Calu3 (cell line): ENCODE measurements at regions not wholly inside any gene's neighbourhood (a gene's known extent, or its start where the extent isn't known, plus 50 kb on each side); places are given as distances from the start of the nearest gene placed in this dataset.

Experiments
- BruUV-seq: library from RNA; stranded (reverse); fragments of 400-500 nt; replicated peaks from 2 replicates; lab custom pipeline; 2021; lab: Mats Ljungman, UMichigan
- CTCF ChIA-PET: fragments of 300-600 bp; sonication (Branson Sonifier 250); formaldehyde crosslinking; loops from one replicate; lab custom pipeline; 2022; ENCODE audit warnings: antibody characterized with exemption; lab: Charles Lee
- DNase-seq: peaks from one replicate; pipeline ENCODE4 v3.0.0; 2022
- H3K27ac Mint-ChIP-seq: one replicate; pipeline ENCODE4 v1.8.0; 2022; ENCODE audit warnings: mixed read lengths; ENCODE audit not compliant: unreplicated experiment
- H3K27me3 Mint-ChIP-seq: one replicate; pipeline ENCODE4 v1.8.0; 2022; ENCODE audit warnings: mixed read lengths; ENCODE audit not compliant: unreplicated experiment
- H3K36me3 Mint-ChIP-seq: one replicate; pipeline ENCODE4 v1.8.0; 2022; ENCODE audit warnings: mild to moderate bottlenecking, moderate library complexity, mixed read lengths; ENCODE audit not compliant: insufficient read depth, unreplicated experiment
- H3K4me1 Mint-ChIP-seq: one replicate; pipeline ENCODE4 v1.8.0; 2022; ENCODE audit warnings: mild to moderate bottlenecking, low read depth, mixed read lengths; ENCODE audit not compliant: unreplicated experiment
- H3K4me3 Mint-ChIP-seq: one replicate; pipeline ENCODE4 v1.8.0; 2022; ENCODE audit warnings: mild to moderate bottlenecking, low read depth, moderate library complexity, mixed read lengths; ENCODE audit not compliant: unreplicated experiment
- H3K9me3 Mint-ChIP-seq: one replicate; pipeline ENCODE4 v1.8.0; 2022; ENCODE audit warnings: low read depth, mixed read lengths; ENCODE audit not compliant: unreplicated experiment
- intact Hi-C: fragments of 100-400 bp; cut with micrococcal nuclease; formaldehyde crosslinking; loops from one replicate; pipeline ENCODE4 v1.10.0; 2022; ENCODE audit not compliant: unreplicated experiment
- TF ChIP-seq, protein P1 (sequence below): fragments of 200-600 bp; IDR thresholded peaks from one replicate; pipeline ENCODE4 v1.8.0; 2022; ENCODE audit warnings: antibody characterized with exemption; ENCODE audit not compliant: unreplicated experiment

GRCh38 chr2:215760557-215760956, 252.8 kb downstream of the MREG start:
- no peak overlapping the region for H3K4me3 Mint-ChIP-seq
- H3K9me3 Mint-ChIP-seq, result peaks cover 3% of the 10 kb centered on the region
- CTCF ChIA-PET, result interaction anchor here (0.7 kb wide), 1 partner anchor 1157 kb away, joined by 3 read pairs; no protein-coding TSS in a partner anchor
- H3K4me1 Mint-ChIP-seq, result no peaks in the 10 kb centered on the region
- H3K27me3 Mint-ChIP-seq, result no peaks in the 10 kb centered on the region
- BruUV-seq, result no TSS peak
- TF ChIP-seq, protein P1, sequence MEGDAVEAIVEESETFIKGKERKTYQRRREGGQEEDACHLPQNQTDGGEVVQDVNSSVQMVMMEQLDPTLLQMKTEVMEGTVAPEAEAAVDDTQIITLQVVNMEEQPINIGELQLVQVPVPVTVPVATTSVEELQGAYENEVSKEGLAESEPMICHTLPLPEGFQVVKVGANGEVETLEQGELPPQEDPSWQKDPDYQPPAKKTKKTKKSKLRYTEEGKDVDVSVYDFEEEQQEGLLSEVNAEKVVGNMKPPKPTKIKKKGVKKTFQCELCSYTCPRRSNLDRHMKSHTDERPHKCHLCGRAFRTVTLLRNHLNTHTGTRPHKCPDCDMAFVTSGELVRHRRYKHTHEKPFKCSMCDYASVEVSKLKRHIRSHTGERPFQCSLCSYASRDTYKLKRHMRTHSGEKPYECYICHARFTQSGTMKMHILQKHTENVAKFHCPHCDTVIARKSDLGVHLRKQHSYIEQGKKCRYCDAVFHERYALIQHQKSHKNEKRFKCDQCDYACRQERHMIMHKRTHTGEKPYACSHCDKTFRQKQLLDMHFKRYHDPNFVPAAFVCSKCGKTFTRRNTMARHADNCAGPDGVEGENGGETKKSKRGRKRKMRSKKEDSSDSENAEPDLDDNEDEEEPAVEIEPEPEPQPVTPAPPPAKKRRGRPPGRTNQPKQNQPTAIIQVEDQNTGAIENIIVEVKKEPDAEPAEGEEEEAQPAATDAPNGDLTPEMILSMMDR, result no peak
- no peak overlapping the region for H3K27ac Mint-ChIP-seq
- H3K36me3 Mint-ChIP-seq, result no peaks in the 10 kb centered on the region
- no peak for DNase-seq
- intact Hi-C loops, result no loop called here

- Mint-ChIP-seq H3K36me3 (no peaks in the 10 kb centered on the region), H3K9me3 (peaks cover 3% of the 10 kb centered on the region), H3K4me1 (no peaks in the 10 kb centered on the region), H3K27ac (no peak overlapping the region), H3K4me3 (no peak overlapping the region), H3K27me3 (no peaks in the 10 kb centered on the region)
- intact Hi-C loops, result no loop called here
- no TSS peak for BruUV-seq
- CTCF ChIA-PET, result interaction anchor here (0.6 to 0.7 kb wide), 2 partner anchors 71 to 1158 kb away, joined by 3 read pairs; no protein-coding TSS in a partner anchor
- TF ChIP-seq, protein P1, result no peak
- DNase-seq, result no peak
Measured at GRCh38 chr2:215760091-215760490, 253.3 kb downstream of the MREG start.

DNA sequence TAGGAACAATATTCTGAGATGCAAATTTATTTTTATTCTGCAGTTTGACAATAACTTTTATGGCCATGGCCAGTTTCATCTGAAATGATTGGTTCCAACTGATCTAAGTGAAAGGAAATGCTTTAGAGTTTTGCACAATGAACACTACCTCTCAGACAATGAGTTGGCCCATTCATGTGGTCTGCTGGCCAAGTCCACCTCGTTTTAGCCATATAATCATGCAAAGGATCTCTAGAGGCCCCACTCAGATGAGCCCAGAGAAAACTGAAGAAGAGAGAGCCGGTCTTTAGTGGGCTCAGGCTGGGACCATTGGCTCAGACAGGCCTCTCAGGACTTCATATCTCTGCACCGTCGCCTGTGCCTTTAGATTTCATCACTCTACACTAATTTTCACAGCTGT, 254.7 kb downstream of the MREG start:
- CTCF ChIA-PET, result no interaction called here
- Mint-ChIP-seq H3K27me3 (no peaks in the 10 kb centered on the region), H3K27ac (no peak overlapping the region), H3K9me3 (peaks cover 3% of the 10 kb centered on the region), H3K4me1 (no peaks in the 10 kb centered on the region), H3K4me3 (no peak overlapping the region), H3K36me3 (no peaks in the 10 kb centered on the region)
- intact Hi-C loops, result no loop called here
- no TSS peak for BruUV-seq
- DNase-seq, result no peak
- TF ChIP-seq, protein P1, result no peak

GRCh38 chr2:215756346-215756730, 257.0 kb downstream of the MREG start:
- H3K4me3 Mint-ChIP-seq, result no peak overlapping the region
- CTCF ChIA-PET, result no interaction called here

More at GRCh38 chr2:215756346-215756730, 257.0 kb downstream of the MREG start:
- peaks cover 3% of the 10 kb centered on the region for H3K9me3 Mint-ChIP-seq
- no TSS peak for BruUV-seq
- DNase-seq, result no peak
- intact Hi-C loops, result no loop called here
- TF ChIP-seq, protein P1, result no peak
- H3K27ac Mint-ChIP-seq, result no peak overlapping the region
- H3K27me3 Mint-ChIP-seq, result no peaks in the 10 kb centered on the region
- no peaks in the 10 kb centered on the region for H3K36me3 Mint-ChIP-seq
- H3K4me1 Mint-ChIP-seq, result peaks cover 8% of the 10 kb centered on the region
